ENCODE measurements at regions not wholly inside any gene's neighbourhood (a gene's known extent, or its start where the extent isn't known, plus 50 kb on each side); places are given as distances from the start of the nearest gene placed in this dataset.

DNA sequence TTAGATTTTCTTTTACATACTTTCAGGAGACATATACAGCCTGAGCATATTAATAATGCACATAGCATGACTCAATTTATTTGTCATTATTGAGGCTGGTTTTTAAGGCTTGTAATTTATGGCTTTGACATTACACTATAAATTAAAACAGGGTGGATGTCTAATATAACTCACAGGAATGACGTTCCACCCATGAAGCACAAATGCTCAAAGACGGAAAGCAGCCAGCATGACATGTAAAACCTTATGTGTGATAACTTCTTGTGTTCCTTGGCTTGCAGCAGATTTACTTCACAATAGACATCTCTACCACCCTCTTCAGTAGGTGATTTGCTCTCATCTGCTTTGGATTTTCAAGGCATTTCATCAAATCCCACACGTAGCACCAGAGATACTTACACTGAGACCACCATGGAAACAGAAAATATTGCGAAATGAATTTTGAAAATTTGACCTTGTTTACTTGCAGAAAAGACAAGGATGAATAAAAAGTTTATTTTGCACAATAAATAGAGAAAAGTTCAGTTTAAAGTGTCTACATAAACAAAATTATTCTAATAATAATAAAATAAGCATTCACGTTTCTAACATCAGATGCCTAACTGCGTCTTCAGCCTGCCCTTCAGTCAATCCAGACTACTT lies 64.7 kb upstream of the BTC start:
- no peaks in the 10 kb centered on the region for H3K9me3 ChIP-seq (ENCODE audit: low read length)
- FAIRE-seq (no peak), ATAC-seq (no peak), DNase-seq (ENCODE audit: low spot score) (no peak)
- H3K27ac ChIP-seq (ENCODE audit: extremely low read length, insufficient read depth, low read length) = no peak overlapping the region
- no peak overlapping the region for H3K9ac ChIP-seq (ENCODE audit: insufficient read depth, low read depth, low read length)
- no peaks in the 10 kb centered on the region for H3K4me1 ChIP-seq (ENCODE audit: insufficient read depth, low read length)
- intact Hi-C loops (cut with micrococcal nuclease; ENCODE audit: unreplicated experiment) (no loop called here), in situ Hi-C loops (cut with HindIII; ENCODE audit: extremely low pct_ligation_motif_present, low pct_unique_long_range_greater_than_20kb) (no loop called here)
- H3K4me3 ChIP-seq (replicated peaks in 1 of 3; ENCODE audit: insufficient read depth in 1 of 3, low read depth in 2 of 3, low read length in 3 of 3) = no peak overlapping the region
- no TSS peak for BruUV-seq (replicated peaks)
- H3K4me2 ChIP-seq (ENCODE audit: low read depth, low read length) = no peak overlapping the region
- no peaks in the 10 kb centered on the region for H3K79me2 ChIP-seq (ENCODE audit: insufficient read depth, low read length)
- no peaks in the 10 kb centered on the region for H3K27me3 ChIP-seq (ENCODE audit: control insufficient read depth in 1 of 2, insufficient read depth in 2 of 2, low read length in 2 of 2)
- no peaks in the 10 kb centered on the region for H4K20me1 ChIP-seq (ENCODE audit: insufficient read depth, low read length)
- 2% methylated on average over 6 of the region's 6 CpGs for WGBS (ENCODE audit: low lambda C conversion rate)
- TF ChIP-seq, protein P1, sequence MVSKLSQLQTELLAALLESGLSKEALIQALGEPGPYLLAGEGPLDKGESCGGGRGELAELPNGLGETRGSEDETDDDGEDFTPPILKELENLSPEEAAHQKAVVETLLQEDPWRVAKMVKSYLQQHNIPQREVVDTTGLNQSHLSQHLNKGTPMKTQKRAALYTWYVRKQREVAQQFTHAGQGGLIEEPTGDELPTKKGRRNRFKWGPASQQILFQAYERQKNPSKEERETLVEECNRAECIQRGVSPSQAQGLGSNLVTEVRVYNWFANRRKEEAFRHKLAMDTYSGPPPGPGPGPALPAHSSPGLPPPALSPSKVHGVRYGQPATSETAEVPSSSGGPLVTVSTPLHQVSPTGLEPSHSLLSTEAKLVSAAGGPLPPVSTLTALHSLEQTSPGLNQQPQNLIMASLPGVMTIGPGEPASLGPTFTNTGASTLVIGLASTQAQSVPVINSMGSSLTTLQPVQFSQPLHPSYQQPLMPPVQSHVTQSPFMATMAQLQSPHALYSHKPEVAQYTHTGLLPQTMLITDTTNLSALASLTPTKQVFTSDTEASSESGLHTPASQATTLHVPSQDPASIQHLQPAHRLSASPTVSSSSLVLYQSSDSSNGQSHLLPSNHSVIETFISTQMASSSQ (IDR thresholded peaks at IDR 0.05; ENCODE audit: low read depth) = no peak
- TF ChIP-seq, protein P1 (CRISPR knock-in tag; IDR thresholded peaks at IDR 0.05; ENCODE audit: borderline replicate concordance) = no peak
- TF ChIP-seq ISX (CRISPR knock-in tag; conservative IDR thresholded peaks at IDR 0.05) (no peak), FIP1L1 (IDR thresholded peaks at IDR 0.05; ENCODE audit: borderline replicate concordance, insufficient read depth, low read depth, low read length) (no peak), MAFG (CRISPR knock-in tag; IDR thresholded peaks at IDR 0.05) (no peak)
- TF ChIP-seq, protein P2, sequence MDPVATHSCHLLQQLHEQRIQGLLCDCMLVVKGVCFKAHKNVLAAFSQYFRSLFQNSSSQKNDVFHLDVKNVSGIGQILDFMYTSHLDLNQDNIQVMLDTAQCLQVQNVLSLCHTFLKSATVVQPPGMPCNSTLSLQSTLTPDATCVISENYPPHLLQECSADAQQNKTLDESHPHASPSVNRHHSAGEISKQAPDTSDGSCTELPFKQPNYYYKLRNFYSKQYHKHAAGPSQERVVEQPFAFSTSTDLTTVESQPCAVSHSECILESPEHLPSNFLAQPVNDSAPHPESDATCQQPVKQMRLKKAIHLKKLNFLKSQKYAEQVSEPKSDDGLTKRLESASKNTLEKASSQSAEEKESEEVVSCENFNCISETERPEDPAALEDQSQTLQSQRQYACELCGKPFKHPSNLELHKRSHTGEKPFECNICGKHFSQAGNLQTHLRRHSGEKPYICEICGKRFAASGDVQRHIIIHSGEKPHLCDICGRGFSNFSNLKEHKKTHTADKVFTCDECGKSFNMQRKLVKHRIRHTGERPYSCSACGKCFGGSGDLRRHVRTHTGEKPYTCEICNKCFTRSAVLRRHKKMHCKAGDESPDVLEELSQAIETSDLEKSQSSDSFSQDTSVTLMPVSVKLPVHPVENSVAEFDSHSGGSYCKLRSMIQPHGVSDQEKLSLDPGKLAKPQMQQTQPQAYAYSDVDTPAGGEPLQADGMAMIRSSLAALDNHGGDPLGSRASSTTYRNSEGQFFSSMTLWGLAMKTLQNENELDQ (CRISPR knock-in tag; IDR thresholded peaks at IDR 0.05; ENCODE audit: borderline replicate concordance) = no peak
- no peak overlapping the region for H2AFZ ChIP-seq (ENCODE audit: low read length)
- ChIA-PET POLR2A (no interaction called here), CTCF (ENCODE audit: low intra/inter-chr PET ratio, low total read pairs) (no interaction called here)
- H3K36me3 ChIP-seq (replicated peaks in 1 of 2; ENCODE audit: control insufficient read depth in 1 of 2, insufficient read depth in 2 of 2, low read length in 2 of 2) = no peaks in the 10 kb centered on the region

Measured in HepG2 (cell line).